Heart right ventricle (tissue), 16 donors: ENCODE measurements at regions not wholly inside any gene's neighbourhood (a gene's known extent, or its start where the extent isn't known, plus 50 kb on each side); places are given as distances from the start of the nearest gene placed in this dataset.

Source experiments
- ATAC-seq, 8 donors: fragments of 200-7000 bp; cut with Tn5 transposase; one replicate each; pipeline ENCODE4 v1.9.1; 2020; ENCODE audit warnings: mild to moderate bottlenecking in 8 of 8, moderate library complexity in 8 of 8, moderate number of reproducible peaks in 1 of 8
- DNase-seq, 2 donors: peaks; one replicate each; pipeline ENCODE4 v3.0.0-alpha.2; 2020
- H3K27ac ChIP-seq, 10 donors: fragments of 200-600 bp; sonication (generic) in 2 of 10; one replicate each; pipeline versions ENCODE4 v1.5.0 to v1.8.0; 2020 to 2022; ENCODE audit warnings: mild to moderate bottlenecking in 3 of 10
- H3K27me3 ChIP-seq, 7 donors: fragments of 200-600 bp; one replicate each; pipeline ENCODE4 v1.8.0; 2021 to 2022; ENCODE audit warnings: mild to moderate bottlenecking in 2 of 7
- H3K36me3 ChIP-seq, 9 donors: fragments of 200-600 bp; sonication (generic) in 1 of 9; one replicate each; pipeline versions ENCODE4 v1.5.0 to v1.8.0; 2020 to 2022; ENCODE audit warnings: mild to moderate bottlenecking in 2 of 9
- H3K4me1 ChIP-seq, 9 donors: fragments of 200-600 bp; sonication (generic) in 1 of 9; one replicate each; pipeline versions ENCODE4 v1.5.0 to v1.8.0; 2020 to 2022; ENCODE audit warnings: mild to moderate bottlenecking in 4 of 9
- H3K4me3 ChIP-seq, 10 donors: fragments of 200-600 bp; sonication (generic) in 2 of 10; one replicate each; pipeline versions ENCODE4 v1.5.0 to v1.8.0; 2020 to 2022; ENCODE audit warnings: mild to moderate bottlenecking in 7 of 10, moderate library complexity in 2 of 10
- H3K9me3 ChIP-seq, 11 donors: fragments of 200-600 bp in 10 of 11; sonication (generic) in 2 of 11; one replicate each; pipeline versions ENCODE4 v1.5.0 to v1.8.0; 2013 to 2022; ENCODE audit warnings: mild to moderate bottlenecking in 2 of 11, control low read depth in 1 of 11, moderate library complexity in 1 of 11
- CTCF ChIP-seq, 9 donors: fragments of 200-600 bp; sonication (generic) in 2 of 9; IDR thresholded peaks; one replicate each; pipeline versions ENCODE4 v1.5.0 to v1.8.0; 2021 to 2022; ENCODE audit warnings: antibody characterized with exemption in 9 of 9, mild to moderate bottlenecking in 5 of 9, moderate library complexity in 1 of 9
- WGBS, 2 donors: extraction: QIAGEN DNeasy Blood & Tissue Kit; methylation state at CpG; one replicate each; pipeline ENCODE4 v1.1.7; 2013; ENCODE audit warnings: inconsistent platforms in 1 of 2; 5-methylcytosine and 5-hydroxymethylcytosine counted together
- intact Hi-C, 10 donors: fragments of 100-400 bp; cut with DNase I; formaldehyde crosslinking; loops; one replicate each; pipeline versions ENCODE4 v1.11.1 to v1.14.2; 2022
- donor health status: Arrhythmogenic right ventricular cardiomyopathy.
- donor health status: ischemic (EF 13 %, LVEDD 7.1; RV severe dilation, severe dysfunction).
- donor health status: healthy with polysubstance abuse.
- donor health status: DM: no; HTN: yes; CAD: no.
- donor health status: DM: no; HTN: no; CAD: no.
- donor health status: ischemic (EF 25% LVEDD 6.9; RV normal size, moderate dysfunction).
- donor health status: ischemic (EF 25% LVEDD 5.7; RV mildly dilated, moderate dysfunction).
- donor health status: healthy.
- donor health status: DM: yes; HTN: yes; CAD: no.
- donor health status: Ischemic cardiomyopathy.
- donor health status: ischemic (EF 35%, LVEDD 5.7; RV mildly dilated, moderate dysfunction).
- donor health status: nonischemic (EF 11% LVEDD 7.7; RV severe dilation, severe dysfunction).
- donor health status: DM: yes; HTN: yes; CAD: no.
- donor health status: PGD.
- donor health status: ischemic (EF 29% LVEDD 5.4; RV normal size, mild dysfunction).
- donor health status: nonischemic (EF 23%, LVEDD 6.1; RV moderate dilation, normal function).

DNA sequence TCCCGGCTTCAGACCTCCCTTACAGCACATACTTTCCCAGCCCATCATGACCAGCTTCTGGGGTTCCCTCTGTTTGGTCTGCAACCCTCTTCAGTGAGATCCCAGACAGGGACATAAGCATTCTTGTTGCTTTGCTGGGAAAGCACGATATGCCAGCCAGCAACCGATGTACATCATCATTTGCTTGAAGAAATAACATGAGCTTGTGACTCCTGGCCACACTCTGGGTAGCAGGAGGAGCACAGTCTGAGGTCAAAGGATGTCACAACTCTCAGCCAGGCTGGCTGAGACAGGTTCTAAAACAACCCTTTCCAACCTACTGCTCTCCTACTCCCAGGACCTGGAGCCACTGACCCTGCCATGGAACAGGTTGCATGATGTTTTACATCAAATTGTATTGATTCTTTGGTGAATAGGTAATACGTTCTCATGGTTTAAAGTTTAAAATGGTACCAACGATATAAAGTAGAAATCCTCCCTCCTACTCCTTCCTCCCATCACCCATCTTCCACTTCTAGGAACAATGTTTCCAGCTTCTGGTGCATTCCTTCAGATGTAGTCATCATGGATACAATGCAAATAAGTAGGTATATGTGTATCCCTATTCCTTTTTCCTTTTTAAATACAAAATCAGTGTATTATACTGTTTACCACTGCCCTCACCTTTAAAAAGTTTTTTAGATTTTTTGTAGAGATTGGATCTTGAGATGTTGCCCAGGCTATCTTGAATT lies 190.3 kb downstream of the OPA1 start:
- Histone ChIP-seq H3K27ac (no peak overlapping the region), H3K36me3 (no peaks in the 10 kb centered on the region), H3K4me3 (no peak overlapping the region), H3K4me1 (peaks cover 4 to 28% (median 14%) of the 10 kb centered on the region in 9 donors), H3K9me3 (no peaks in the 10 kb centered on the region), H3K27me3 (peaks cover 4 to 68% (median 46%) of the 10 kb centered on the region in 7 donors)
- DNase-seq (no peak), ATAC-seq (no peak)
- no peak for TF ChIP-seq CTCF (IDR thresholded peaks at IDR 0.05)
- intact Hi-C loops: loop anchor here in 7 of 10 donors (2.0 to 10.0 kb wide), 6 partner anchors 219 to 621 kb away; partner anchors contain the start of gene HES1 (in 1 of the 7)
- WGBS, 2 donors: 90 to 91% methylated on average over 5 of the region's 5 CpGs

- no peak for DNase-seq
- TF ChIP-seq CTCF (IDR thresholded peaks at IDR 0.05): no peak
- H3K4me3 ChIP-seq: no peak overlapping the region
- H3K4me1 ChIP-seq: peaks cover 10 to 41% (median 23%) of the 10 kb centered on the region in 9 donors
- intact Hi-C loops: loop anchor here in 7 of 10 donors (5.0 to 10.0 kb wide), 8 partner anchors 197 to 620 kb away; partner anchors contain the start of gene HES1 (in 1 of the 7)
- H3K36me3 ChIP-seq: no peaks in the 10 kb centered on the region
- peaks cover 0 to 58% (median 34%) of the 10 kb centered on the region in 7 donors for H3K27me3 ChIP-seq
- ATAC-seq: no peak
- H3K27ac ChIP-seq: no peak overlapping the region
- 97 to 98% methylated on average over 1 of the region's 1 CpG for WGBS, 2 donors
- no peaks in the 10 kb centered on the region for H3K9me3 ChIP-seq
Observed at GRCh38 chr3:193784822-193785221, 191.8 kb downstream of the OPA1 start.

GRCh38 chr3:193787496-193787870 lies 194.5 kb downstream of the OPA1 start:
- no peak for DNase-seq
- 87 to 92% methylated on average over 12 of the region's 12 CpGs for WGBS, 2 donors
- no peaks in the 10 kb centered on the region for H3K36me3 ChIP-seq
- H3K27ac ChIP-seq: no peak overlapping the region
- no peaks in the 10 kb centered on the region for H3K9me3 ChIP-seq
- no peak overlapping the region for H3K4me3 ChIP-seq
- H3K27me3 ChIP-seq: peaks cover 3 to 67% (median 51%) of the 10 kb centered on the region in 7 donors
- no peak for TF ChIP-seq CTCF (IDR thresholded peaks at IDR 0.05)
- intact Hi-C loops: loop anchor here in 7 of 10 donors (5.0 to 10.0 kb wide), 7 partner anchors 195 to 617 kb away; no protein-coding TSS in a partner anchor
- ATAC-seq: peak in 1 of 8 donors; percentile 3
- peaks cover 7 to 23% (median 12%) of the 10 kb centered on the region in 9 donors for H3K4me1 ChIP-seq

DNA sequence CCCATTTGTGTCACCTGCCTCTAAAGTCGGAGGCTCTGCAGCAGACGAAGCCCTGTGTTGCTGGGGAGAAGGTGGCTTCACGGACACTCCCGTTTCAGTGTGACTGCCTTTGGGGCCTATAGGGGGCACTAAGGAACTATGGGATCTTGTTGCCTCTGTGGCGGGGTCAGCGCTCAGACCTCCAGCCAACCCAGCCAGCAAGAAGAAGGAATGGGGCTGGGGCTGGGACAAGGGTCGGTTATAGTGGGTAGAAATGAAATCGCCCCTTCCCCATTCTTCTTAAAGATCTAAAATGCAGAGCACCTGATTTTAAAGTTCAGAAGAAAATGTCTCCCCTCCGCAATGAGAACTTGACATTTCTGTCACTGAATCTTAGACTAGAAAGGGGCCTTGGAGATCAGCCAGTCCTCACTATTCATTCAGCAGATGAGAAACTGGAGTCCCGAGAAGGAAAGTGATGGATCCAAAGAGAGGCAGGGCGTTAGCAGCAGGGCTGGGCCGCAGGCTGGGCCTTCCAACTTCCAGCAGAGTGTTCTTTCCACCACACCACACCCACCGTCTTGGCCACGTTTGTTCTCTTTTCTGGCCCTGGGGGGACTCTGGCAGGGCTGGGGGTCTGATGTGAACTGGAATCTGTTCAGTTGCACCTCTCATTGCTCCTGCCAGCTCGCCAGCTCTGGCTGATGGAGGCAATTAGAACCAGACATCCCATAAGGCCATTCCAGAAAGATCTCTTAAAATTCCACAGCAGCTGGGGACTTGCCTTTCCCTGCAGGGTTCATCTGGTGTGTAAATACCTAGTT lies 195.4 kb downstream of the OPA1 start:
- H3K4me3 ChIP-seq: no peak overlapping the region
- ATAC-seq (peak; percentile 87 to 97 (median 95)), DNase-seq (peak; percentile 51 to 76)
- H3K4me1 ChIP-seq: peaks cover 7 to 22% (median 12%) of the 10 kb centered on the region in 9 donors
- peak; percentile 63 to 94 (median 84) for TF ChIP-seq CTCF (IDR thresholded peaks at IDR 0.05)
- peaks cover 3 to 61% (median 50%) of the 10 kb centered on the region in 7 donors for H3K27me3 ChIP-seq
- H3K9me3 ChIP-seq: no peaks in the 10 kb centered on the region
- H3K27ac ChIP-seq: peak overlapping the region in 4 of 10 donors; percentile 6 to 39 (median 16)
- WGBS, 2 donors: 27 to 28% methylated on average over 15 of the region's 15 CpGs
- intact Hi-C loops: loop anchor here in 9 of 10 donors (2.0 to 10.0 kb wide), 11 partner anchors 194 to 616 kb away; partner anchors contain the start of gene HES1 (in 5 of the 9)
- no peaks in the 10 kb centered on the region for H3K36me3 ChIP-seq
